AG09319 (cell line): ENCODE measurements at regions not wholly inside any gene's neighbourhood (a gene's known extent, or its start where the extent isn't known, plus 50 kb on each side); places are given as distances from the start of the nearest gene placed in this dataset.
"Not testable (repeated sequence)": the region's sequence is repeated elsewhere in the genome, so short reads cannot be mapped to it uniquely, and the experiment has no call there.

Experiments used
- DNase-seq: peaks from one replicate; pipeline ENCODE4 v3.0.0-alpha.2; 2010; ENCODE audit warnings: low read depth; ENCODE audit errors: extremely low read depth
- TF ChIP-seq, protein P1 (sequence below): IDR thresholded peaks from 2 replicates; pipeline ENCODE4 v1.5.1; 2011; ENCODE audit warnings: low read depth, mild to moderate bottlenecking, inconsistent platforms, low read length, moderate library complexity

GRCh38 chr1:112093372-112093694 lies 103.9 kb upstream of the KCND3 start:
- DNase-seq: no peak
- TF ChIP-seq, protein P1, sequence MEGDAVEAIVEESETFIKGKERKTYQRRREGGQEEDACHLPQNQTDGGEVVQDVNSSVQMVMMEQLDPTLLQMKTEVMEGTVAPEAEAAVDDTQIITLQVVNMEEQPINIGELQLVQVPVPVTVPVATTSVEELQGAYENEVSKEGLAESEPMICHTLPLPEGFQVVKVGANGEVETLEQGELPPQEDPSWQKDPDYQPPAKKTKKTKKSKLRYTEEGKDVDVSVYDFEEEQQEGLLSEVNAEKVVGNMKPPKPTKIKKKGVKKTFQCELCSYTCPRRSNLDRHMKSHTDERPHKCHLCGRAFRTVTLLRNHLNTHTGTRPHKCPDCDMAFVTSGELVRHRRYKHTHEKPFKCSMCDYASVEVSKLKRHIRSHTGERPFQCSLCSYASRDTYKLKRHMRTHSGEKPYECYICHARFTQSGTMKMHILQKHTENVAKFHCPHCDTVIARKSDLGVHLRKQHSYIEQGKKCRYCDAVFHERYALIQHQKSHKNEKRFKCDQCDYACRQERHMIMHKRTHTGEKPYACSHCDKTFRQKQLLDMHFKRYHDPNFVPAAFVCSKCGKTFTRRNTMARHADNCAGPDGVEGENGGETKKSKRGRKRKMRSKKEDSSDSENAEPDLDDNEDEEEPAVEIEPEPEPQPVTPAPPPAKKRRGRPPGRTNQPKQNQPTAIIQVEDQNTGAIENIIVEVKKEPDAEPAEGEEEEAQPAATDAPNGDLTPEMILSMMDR: no peak

DNA sequence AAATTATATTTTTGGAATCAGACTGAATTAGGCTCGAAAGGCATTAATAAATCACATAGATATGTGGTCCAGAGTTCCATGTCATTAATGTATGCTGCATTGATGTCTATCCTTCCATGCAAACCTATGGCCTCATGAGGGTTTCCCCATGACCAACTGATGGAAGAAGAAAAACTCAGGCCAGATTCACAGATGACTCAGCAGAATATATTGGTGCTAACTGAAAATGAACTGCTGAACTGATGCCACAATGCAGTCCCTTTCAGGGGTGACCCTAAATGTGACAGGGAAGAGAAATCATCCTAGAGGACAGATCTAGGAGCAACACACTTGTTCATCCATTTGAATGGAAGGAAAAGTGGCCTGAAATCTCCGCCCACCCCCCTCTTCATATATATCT lies 110.5 kb upstream of the KCND3 start:
- TF ChIP-seq, protein P1: no peak
- DNase-seq: no peak

DNA sequence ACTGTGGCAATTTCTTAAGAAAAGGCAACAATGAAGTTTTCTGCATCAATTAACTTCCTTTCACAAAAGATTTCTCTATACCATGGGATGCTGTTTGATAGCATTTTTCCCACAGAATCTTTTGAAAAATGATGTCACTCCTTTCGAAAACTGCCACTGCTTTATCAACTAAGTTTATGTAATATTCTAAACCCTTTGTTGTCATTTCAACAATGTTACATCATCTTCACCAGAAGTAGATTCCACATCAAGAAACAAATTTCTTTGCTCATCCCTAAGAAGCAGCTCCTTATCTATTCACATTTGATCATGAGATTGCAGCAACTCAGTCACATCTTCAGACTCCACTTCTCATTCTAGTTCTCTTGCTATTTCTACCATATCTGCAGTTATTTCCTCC lies 116.1 kb upstream of the KCND3 start:
- DNase-seq: no peak
- TF ChIP-seq, protein P1: no peak

DNA sequence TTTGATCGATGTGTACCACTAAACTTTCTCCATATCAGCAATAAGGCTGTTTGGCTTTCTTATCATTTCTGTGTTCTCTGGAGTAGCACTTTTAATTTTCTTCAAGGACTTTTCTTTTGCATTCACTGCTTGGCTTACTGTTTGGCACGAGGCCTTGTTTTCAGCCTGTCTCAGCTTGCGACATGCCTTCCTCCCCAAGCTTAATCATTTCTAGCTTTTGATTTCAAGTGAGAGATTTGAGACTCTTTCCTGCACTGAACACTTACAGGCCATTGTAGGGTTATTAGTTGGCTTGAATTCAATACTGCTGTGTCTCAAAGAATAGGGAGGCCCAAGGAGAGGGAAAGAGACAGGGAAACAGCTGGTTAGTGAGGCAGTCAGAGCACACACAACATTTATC lies 120.6 kb upstream of the KCND3 start:
- DNase-seq: no peak

DNA sequence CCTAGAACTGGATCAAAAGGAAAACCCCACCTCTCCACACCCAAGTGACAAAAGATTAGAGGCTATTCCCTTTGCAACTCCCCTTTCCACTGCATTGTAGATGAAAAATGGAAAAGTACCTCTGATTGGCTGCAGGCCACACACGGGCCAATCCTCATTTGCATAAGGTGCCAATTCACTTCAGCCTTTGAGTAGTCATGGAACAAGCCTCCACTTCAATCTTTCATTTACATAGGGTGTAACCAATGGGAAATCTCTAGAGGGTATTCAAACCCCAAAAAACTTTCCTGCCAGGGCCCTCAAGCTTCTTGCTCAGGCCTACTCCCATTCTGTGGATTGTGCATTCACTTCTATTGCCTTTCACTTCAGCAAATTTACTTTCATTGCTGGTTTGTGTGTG lies 122.3 kb upstream of the KCND3 start:
- TF ChIP-seq, protein P1: no peak
- no peak for DNase-seq

More for the DNA sequence above, 120.6 kb upstream of the KCND3 start:
- TF ChIP-seq, protein P1: no peak

DNA sequence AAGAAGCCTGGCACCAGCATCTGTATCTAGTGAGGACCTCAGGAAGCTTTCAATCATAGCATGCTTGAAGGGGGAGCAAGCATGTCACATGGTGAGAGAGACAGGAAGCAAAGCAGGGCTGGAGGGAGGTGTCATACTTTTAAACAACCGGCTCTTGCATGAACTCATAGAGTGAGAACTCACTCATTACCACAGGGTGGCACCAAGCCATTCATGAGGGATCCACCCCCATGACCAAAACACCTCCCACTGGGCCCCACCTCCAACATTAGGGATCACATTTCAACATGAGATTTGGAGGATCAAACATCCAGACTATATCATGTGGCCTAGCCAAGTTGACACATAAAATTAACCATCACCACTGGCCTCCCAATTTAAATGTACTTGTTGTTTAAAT lies 125.1 kb upstream of the KCND3 start:
- TF ChIP-seq, protein P1: no peak
- DNase-seq: no peak

GRCh38 chr1:112126598-112126997 lies 137.1 kb upstream of the KCND3 start:
- TF ChIP-seq, protein P1: no peak
- DNase-seq: no peak

- DNase-seq: not testable (repeated sequence)
Observed at GRCh38 chr1:112127606-112128005, 138.1 kb upstream of the KCND3 start.
